GM18868 (cell line): ENCODE measurements at regions not wholly inside any gene's neighbourhood (a gene's known extent, or its start where the extent isn't known, plus 50 kb on each side); places are given as distances from the start of the nearest gene placed in this dataset.

Source experiments
- ATAC-seq: cut with Tn5 transposase; IDR thresholded peaks from one replicate; pipeline ENCODE4 v1.9.1; 2021; ENCODE audit warnings: mild to moderate bottlenecking, moderate library complexity; ENCODE audit not compliant: unreplicated experiment

- no peak for ATAC-seq
These were observed 62.6 kb upstream of the BICD1 start for GRCh38 chr12:32043928-32044549.

DNA sequence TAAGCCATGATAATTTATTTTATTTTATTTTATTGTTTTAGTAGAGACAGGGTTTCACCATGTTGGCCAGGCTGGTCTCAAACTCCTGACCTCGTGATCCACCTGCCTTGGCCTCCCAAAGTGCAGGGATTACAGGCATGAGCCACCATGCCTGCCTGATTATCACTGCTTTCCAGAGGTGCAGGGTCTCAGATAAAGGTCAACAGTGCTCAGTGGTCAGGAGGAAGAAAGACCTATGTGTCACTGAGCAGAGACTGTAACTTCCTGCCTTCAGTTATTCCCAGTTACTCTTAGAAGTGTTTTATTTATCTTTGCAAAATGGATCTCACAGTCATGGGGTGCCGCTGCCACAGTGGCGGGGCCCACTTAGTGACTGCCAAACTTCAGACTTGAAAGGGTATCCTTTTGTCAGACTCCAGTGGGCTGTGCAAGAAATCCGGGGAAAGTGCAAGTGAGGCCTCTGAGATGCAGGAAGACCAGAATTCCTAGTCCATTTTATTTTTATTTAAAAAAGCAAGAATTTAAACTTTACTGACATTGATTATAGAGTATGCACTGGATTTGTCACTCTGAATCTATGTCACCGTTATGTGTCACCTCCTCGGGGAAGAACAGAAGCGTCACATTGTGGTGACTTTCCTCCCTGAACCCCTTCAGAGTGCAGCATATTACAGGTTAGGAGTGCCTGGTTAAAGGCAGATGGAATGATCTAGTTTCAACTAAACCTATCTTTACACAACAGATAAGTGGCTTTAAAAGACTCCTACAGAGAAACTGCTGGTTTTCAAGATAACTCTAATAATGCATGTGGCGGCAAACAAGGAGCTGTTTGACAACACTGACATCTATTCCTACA, 59.1 kb upstream of the BICD1 start:
- ATAC-seq = no peak

DNA sequence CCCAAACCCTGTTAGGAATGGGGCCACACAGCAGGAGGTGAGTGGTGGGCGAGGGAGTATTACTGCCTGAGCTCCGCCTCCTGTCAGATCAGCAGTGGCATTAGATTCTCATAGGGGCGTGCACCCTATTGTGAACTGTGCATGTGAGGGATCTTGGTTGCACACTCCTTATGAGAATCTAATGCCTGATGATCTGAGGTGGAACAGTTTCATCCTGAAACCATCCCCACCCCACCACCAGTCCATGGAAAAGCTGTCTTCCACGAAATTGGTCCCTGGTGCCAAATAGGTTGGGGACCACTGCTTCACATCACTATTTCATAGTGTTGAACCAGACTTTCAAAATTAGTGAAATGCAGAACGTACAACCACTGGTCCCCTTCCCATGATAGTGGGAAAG, 57.9 kb upstream of the BICD1 start:
- no peak for ATAC-seq

- ATAC-seq = no peak
These were observed 56.7 kb upstream of the BICD1 start for GRCh38 chr12:32049956-32050355.

DNA sequence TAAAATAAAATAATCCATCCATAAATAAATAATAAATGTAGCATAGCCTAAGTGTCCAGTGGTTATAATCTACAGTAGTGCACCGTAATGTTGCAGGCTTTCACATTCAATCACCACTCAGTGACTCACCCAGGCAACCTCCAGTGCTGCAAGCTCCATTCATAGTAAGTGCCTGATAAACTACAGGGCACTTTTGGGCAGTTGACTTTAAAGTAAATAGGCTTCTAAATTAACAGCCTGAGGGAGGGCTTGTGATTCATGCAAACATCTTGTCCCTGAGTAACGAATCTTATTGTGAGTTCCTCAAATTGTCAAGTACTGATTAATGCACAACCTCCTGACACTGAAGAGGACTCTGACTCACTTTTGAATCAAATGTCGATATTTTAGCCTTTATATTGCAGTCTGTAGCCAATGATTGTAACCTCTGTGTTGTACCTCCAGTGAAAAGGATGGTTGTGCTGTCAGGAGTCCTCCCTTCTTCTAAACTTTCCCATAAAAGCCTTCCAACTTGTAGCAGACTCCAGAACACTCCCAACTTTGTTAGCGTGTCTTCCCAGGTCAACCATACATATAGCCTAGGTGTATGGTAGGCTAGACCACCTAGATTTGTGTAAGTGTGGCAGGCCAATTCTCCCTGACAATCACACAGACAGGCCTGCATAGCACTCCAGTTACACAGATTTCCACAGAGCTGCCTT, 55.0 kb upstream of the BICD1 start:
- ATAC-seq = no peak

- ATAC-seq = no peak
These were observed 54.4 kb upstream of the BICD1 start for GRCh38 chr12:32052212-32052713.

GRCh38 chr12:32053881-32054624, 52.6 kb upstream of the BICD1 start:
- ATAC-seq = no peak
